ENCODE measurements at regions not wholly inside any gene's neighbourhood (a gene's known extent, or its start where the extent isn't known, plus 50 kb on each side); places are given as distances from the start of the nearest gene placed in this dataset.

DNA sequence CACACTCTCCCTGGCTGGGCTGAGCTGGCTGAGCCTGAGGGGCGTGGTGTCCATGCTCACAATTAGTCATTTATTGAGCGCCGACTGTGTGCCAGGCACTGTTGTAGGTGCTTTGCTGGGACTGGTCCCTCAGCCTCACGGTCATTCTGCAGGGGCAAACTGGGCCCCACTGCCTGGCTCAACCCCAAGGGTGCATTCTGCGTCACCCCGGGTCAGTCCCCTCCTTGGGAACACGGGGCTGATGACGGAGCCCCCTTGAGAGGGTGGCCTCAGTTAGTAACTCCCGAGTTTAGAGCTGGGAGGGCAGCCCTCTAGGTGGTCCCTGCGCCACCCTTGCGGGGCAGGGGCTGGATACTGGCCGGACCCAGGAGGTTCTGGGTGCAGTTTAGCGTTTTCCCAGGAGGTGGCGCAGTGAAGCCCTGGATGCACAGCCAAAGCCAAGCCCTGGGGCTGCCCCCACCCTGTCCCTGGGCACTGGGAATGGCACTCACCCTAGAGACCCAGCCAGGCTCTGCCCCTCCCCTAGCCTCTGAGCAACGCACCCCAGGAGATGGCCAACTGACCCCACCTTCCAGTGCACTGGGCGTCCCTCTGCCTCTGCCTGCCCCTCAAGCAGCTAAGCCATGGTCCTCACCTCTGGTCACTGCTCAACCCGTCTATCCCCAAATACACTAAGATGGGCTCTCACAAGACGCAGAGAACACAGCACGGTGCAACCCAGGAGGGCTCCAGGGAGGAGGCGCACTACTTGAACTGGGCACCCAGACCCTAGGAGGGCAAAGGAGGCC is 243.2 kb upstream of the GSE1 start:
- peak; percentile 55 for DNase-seq

DNA sequence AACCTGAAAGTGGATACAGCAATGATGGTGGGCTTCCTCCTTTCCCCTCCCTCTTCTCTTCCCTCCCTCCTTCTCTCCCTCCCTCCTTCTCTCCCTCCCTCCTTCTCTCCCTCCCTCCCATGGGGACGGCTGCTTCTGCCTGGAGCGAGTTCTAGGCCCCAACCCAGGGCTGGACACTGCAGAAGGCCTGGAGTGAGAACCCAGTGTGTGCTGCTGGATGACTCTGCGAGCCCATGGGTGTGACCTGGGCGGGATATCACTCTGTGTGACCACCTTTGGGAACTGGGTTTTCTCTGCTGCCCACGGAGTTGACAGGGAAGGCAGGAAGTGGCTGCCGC is 242.6 kb upstream of the GSE1 start:
- no peak for DNase-seq

DNA sequence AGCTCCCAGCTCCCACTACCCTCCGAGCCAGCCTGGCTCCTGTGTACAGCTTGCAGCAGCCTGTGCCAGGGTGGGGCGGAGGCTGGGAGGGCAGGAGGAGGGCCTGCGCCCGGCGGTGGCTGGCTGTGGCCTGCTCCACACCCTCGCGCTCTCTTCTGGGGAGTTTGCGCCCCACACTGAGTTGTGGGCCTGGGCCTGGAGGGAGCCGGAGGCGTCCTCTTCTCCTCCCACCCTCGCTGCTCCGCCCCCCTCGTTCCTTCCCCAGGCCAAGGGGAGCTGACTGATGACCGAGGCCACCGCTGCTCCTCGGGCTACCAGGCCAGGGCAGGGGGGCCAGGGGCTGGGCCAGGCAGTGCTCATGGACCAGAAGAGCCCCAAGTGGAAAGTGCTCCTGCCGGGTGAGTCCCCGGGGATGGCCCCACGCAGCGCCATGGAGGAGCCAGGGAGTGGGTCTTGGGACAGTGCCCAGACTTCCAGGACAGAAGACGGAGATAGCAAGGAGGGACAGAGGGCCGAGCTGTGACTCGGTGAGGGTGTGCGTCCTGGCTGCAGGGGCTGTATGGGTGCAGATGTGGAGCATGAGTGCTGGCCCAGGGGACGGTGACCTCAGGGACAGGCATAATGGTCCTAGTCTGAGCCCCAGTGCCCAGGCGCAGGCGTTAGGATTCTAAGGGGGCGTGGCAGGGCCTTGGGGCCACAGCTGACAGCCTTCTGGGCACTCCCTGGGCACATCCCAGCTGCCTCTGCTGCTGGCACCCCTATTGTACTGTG is 242.1 kb upstream of the GSE1 start:
- DNase-seq, result no peak

DNA sequence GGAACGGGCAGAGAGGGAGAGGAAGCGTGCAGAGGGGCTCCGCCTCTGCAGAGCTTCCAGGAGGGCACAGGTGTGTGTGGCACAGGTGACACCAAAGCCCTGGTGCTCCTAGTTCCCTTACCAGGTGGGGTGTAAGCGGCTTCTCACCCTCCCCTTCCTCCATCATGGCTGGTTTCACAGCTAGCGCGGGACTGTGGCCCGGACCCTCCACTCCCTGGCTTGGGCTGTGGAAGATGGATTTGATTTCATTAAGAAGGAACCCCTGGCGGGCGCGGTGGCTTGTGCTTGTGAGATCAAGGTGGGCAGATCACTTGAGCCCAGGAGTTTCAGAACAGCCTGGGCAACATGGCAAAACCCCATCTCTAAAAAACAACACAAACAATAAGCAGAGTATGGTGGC is 241.2 kb upstream of the GSE1 start:
- no peak for DNase-seq

DNA sequence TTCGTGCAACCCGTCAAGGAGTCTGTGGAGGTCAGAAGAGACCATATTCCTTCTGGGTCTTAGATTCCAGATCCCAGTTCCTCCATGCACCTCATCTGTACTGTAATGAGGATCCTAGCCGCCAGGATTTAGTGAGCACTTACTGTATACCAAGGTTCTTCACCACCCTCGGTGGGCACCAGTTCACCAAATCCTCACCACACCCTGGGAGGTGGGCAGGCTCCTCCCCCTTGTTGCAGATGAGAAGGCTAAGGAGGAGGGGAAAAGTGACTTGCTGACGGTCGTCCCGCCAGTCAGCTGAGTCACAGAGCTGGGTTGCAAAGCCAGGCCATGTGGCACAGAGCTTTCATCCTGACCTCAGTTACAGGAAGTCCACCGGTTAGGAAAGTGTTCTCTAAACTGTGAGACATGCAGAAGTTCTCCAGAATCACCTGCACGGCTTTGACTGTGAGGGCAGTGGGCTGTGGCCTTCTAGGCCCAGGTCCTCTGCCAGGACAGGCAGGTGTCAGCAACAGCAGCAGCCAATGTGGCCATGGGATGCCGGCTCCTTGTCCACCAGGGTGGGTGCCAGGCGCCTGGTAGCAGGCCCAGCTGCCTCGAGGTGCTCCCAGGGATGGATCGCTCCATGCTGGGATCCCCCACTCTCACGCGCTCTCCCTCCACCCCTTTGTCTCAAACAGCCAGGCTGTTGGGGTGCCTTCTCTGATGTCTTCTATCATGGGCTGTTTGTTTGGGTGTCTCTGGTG is 240.3 kb upstream of the GSE1 start:
- DNase-seq, result no peak

DNA sequence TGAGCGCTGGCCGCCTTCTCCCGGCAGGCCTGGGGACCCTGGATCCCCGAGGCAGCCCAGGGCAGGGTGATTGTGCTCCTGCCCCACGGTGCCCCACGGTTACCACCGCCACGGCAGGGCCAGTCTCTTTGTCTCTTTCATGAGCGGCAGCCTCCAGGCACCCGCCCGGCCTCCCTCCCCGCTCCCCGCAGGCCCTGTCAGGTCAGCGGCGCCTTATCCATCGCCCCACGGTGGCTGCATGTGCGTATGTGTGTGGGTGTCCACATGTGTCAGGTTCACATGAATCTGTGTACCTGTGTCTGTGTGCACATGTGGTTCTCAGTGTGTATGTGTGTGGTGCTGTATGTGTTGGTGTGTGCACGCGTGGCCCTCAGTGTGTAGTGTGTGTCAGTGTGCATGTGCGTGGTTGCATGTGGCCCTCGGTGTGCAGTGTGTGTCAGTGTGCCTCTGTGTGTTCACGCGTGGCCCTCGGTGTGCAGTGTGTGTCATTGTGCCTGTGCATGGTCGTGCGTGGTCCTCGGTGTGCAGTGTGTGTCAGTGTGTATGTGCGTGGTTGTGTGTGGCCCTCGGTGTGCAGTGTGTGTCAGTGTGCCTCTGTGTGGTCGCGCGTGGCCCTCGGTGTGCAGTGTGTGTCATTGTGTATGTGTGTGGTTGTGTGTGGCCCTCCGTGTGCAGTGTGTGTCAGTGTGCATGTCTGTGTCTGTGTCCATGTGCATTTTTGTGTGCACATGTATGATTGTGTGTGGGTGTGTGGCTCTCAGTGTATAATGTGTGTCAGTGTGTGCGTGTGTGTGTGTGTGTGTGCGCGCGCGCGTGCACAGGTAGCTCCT is 239.2 kb upstream of the GSE1 start:
- DNase-seq, result no peak

DNA sequence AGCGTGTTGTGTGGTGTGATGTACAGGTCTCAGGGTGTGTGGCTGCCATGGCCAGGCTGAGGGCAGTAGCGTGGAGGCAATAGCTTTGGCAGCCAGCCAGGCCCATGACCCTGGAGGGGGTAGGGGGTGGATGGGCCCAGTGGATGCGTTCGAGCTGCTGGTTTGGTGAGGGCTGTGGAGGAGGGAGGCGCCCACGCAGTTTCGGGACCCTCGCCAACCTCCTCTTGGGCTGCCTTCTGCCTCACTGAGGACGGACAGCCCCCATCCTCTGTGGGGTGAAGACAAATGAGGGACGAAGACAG is 238.6 kb upstream of the GSE1 start:
- DNase-seq, result no peak

DNA sequence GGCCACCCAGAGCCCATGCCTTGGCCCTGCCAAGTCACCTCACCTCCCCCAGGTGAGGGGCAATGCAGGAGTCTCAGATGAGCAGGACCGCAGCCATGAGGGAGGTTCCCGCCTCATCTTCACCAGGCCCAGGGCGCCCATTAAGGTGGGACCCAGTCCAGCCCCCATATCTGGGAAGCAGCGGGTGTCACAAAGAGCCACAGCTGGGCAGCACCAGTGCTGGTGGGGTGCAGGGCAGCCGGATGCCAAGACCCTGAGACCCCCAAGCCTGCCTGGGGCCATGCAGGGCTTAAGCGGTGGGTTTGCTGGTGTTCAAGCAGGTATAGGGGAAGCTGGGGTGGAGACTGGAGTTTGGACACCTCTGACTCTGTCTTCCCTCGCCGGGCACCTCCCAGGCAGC is 237.8 kb upstream of the GSE1 start:
- no peak for DNase-seq

DNA sequence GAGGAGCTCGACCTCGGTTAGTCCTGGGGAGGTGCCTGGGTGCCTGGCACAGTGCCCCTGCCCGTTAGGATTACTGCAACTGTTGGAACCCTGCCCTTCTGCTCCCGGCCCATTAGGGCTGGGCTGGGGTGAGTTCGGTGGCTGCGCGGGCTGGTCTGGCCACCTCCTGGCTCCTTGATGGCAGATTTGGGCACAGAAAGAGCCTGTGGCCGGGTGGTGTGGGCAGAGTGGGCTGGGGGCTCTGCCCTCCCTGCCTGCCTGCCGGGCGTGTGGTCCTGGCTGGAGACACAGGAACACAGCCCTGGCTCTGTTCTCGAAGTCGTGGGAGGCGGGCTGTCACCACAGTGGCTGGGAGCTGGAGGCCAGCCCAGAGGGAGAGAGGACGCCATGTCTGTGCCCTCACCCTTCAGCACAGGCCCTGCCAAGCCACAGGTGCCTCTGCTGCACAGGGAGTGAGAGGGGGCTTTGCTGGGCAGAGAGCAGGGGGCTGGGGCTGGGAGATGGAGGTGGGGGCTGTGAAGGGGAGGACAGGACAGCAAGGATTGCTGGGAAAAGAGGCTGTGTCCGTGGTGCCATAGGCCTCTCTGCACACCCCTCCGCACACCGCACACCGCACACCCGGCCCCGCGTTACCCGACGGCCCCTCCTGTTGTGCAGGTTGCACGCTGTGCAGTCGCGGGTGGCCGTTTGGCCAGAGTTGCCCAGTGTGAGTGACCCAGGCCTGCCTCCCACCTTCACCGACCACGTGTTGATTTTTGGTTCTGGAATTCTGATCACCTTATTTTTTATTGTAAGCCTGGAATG is 236.6 kb upstream of the GSE1 start:
- DNase-seq, result no peak

DNA sequence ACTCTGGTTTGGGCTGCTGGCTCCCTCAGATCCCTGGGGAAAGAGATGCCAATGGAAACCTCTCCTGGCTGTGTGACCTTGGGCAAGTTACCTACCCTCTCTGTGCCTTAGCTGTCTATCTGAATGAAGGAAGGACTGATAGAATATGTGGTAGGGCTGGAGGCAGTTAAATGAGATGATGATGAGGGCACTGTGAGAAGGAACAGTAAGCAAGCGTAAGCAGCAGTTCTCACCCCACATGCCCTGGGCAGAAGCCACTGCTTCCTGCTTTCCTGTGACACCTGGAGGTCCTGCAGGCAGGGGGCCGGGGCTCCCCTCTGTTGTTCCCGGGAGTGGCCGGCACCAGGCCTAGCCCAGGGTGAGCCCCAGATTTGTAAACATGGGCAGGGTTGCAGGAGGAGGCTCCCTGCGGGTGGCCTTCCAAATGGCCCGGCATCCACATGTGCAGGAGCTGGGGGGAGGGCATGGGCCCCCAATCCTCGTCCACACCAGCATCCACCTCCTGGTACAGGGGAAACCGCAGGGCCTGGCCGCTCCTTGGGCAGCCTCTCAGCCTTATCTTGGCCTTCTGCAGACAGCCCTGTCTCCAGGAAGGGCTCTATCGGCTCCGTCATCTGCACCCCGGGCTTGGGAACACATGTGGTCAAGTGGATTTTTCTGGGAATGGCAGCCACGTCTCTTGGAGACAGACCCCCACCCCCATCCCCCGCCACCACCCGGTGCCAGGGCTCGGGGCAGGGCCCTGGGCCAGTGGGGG is 235.6 kb upstream of the GSE1 start:
- DNase-seq, result no peak

DNA sequence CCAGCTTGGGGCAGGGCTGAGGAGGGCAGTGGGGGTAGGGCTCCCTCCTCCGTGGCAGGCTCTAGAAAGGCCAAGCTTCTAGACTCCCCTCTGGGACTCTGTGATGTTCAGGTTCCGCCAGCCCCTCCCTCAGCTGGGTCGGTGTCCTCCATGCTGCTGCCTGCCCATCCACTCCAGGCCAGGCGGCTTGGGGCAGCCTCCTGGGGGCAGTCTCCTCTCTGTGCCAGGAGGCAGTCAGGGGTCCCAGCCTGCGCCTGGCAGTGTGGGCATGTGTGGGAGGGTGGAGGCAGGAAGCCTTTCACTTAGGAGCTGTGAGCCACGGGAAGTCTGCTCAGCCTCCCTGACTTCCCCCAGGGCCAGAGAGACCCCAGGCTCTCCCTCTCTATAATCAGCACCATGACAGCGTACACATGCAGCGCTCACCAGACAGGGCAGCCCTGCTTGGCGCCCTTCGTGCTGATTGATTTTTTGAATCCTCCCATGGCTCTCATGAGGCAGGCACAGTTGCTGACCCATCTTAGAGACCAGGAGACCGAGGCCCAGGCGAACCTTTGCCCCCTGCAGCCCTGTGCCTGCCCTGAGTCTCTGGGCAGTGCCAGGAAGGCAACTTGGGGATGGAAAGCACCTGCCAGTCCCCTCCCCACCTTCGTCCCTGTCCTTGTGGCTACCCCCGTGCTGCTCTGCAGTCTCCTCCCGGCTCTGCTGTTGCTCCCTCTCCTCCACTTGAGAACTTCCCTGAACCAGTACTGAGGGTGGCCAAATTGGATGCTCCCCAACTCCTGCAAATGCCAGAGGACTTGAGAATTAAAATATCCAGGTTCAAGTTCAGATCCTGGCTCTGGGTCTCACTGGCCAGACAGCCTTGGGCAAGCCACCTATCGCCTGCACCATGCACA is 234.7 kb upstream of the GSE1 start:
- DNase-seq, result no peak

DNA sequence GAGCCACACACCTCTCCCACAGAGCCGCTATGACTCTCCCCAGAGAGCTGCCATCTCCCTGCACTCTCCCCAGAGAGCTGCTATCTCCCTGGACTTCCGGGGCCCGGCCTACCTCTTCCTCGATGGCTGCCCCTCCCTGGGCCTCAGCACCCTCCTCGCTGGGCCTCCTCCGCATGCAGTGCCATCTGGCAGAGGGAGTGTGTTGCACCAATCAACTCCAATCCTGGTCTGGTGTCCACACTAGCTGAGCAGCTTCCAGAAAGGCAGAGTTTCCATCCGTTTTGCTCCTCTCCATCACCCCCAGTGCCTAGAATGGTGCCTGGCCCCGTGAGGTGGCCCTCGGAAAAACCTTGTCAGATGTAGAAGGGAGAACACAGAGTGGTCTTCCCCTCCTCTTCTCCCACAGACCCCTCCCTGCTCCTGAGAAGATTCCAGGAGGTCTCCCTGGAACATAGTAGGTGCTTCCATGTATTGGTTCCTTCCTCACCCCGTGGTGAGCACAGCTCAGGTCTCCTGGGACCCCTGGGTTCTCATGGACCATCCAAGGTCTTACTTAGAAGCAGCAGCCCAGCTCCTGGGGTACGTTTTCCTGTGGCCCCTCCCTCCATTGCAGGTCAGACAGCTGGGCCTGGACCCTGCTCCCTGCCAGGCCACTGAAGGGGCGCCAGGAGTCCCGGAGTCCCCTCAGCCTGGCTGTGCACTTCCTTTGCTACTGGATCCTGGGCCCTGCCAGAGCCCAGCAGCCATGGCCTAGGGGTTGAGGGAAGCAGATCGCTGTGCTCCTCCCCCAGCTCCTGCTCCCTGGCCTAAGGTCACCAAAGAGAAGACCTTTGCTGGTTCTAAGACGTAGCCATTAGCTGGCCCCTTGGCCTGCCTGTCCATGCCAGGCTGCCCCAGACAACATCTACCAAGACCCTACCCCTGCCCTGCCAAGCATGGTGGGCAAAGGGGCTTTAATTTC is 233.8 kb upstream of the GSE1 start:
- no peak for DNase-seq

DNA sequence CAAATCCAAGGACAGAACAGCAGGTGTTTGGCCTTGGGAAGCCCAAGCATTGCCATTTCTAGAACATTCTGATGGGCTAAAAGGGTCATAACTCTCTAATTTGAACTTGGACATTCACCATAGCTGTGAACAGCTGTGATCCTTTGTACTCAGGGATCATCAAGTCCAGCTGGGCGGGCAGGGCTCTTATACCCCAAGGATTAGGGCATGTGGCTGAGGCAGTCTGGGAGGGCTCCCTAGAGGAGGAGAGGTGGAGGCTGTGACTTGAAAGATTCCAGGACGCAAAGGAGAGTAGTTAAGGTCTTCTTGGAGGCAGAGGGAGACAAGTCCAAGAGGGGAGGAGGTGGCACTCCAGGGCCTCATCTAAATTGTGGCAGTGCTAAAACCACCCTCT is 233.1 kb upstream of the GSE1 start:
- no peak for DNase-seq

DNA sequence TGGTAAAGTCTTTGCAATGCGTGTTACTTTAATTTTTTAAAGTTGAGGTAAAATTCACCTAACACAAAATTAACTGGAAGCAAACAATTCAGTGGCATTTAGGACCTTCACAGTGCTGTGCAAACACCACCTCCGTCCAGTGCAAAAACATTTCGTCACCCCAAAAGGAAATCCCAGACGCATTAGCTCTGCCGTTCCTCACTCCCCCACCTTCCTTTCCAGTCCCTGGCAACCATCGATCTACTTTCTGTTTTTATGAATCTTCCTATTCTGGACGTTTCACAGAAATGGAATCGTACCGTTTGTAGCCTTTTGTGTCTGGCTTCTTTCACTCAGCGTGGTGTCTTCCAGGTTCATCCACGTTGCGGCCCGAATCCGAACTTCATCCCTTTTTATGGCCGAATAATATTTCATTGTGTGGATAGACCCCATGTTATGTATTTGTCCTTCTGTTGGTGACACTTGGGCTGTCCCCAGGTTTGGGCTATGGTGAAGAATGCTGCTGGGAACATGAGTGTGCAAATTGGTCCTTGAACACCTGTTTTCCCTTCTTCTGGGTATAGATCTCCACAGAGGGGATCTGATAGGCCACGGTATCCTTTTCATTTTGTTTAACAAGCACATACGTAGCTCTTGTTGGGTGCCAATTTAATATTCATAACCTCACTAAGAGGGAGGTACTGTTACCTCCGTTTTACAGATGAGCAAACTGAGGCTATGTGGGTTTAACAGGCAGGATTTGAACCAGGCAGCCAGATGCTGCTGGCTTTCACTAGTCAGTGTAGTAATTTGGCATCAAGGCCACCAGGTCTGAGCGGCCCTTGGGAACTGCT is 232.0 kb upstream of the GSE1 start:
- no peak for DNase-seq

DNA sequence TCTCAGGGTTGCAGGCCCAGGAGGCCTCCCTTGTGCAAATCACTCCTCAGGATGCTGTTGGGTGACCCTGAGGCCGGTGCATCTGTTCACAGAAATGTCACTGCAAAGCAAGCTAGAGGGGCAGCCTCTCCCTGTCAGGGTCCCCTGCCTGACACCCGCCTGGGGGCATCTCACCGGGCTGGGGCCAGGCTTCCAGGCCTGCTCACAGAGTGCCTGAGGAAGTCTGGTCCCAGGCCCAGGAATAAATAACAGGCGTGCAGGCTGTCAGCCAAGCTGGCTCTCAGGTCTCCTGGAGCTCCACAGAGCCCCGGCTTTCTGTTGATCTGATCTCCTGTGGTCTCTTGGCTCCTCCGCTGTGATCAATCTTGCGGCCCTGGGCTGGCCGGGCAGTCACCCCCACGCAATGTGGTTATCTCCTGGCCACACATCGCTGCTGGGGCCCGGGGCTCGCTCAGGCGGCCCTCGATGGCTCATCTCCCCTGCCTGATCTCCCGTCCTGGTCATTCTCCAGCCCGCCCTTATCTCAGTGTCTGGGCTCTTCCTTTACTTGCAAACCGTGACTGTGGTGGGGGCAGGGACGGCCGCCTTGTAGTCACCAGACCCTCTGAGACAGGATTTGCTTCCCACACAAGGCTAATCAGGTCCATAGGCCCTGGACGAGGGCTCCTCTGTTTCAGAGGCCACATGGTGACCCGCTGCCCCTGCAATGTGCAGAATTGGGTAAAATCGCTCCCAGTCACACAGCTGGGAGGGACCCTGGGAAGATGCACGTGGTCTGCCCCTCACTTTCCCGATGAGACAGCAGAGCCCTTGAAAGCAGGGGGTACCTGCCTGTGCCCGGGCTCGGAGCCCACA is 231.2 kb upstream of the GSE1 start:
- DNase-seq, result no peak

DNA sequence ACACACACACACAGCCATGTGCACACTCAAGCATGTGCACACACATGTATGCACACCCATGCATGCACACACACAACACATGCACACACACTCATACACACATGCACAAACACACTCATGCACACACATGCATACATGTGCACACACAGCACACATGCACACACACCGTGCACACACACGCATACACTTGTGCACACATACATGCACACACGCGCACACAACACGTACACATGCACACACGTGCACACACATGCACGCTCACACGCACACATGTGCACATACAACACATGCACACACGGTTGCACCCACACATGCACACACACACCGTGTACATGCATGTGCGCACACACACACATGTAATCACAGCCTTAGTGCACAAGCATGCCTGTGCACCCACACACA is 230.4 kb upstream of the GSE1 start:
- no peak for DNase-seq
